ENCODE measurements at regions not wholly inside any gene's neighbourhood (a gene's known extent, or its start where the extent isn't known, plus 50 kb on each side); places are given as distances from the start of the nearest gene placed in this dataset.

- no peaks in the 10 kb centered on the region for H3K9me3 ChIP-seq (ENCODE audit: control insufficient read depth, insufficient read depth, low read length)
- no peaks in the 10 kb centered on the region for H3K27me3 ChIP-seq (ENCODE audit: control insufficient read depth, insufficient read depth, low read length)
- no peaks in the 10 kb centered on the region for H3K4me1 ChIP-seq (ENCODE audit: control insufficient read depth, insufficient read depth, low read length)
- no peaks in the 10 kb centered on the region for H3K36me3 ChIP-seq (ENCODE audit: control insufficient read depth, insufficient read depth, low read length)
- no peak overlapping the region for H3K9ac ChIP-seq (ENCODE audit: low read depth, low read length)
- H3K27ac ChIP-seq (ENCODE audit: low read depth, low read length), result no peak overlapping the region
- H3K4me3 ChIP-seq (ENCODE audit: low read depth, low read length), result no peak overlapping the region
These were observed 115.2 kb upstream of the GABRA2 start for GRCh38 chr4:46505131-46505530.

GRCh38 chr4:46503739-46504138 lies 113.8 kb upstream of the GABRA2 start:
- no peak overlapping the region for H3K4me3 ChIP-seq (ENCODE audit: low read depth, low read length)
- H3K36me3 ChIP-seq (ENCODE audit: control insufficient read depth, insufficient read depth, low read length), result no peaks in the 10 kb centered on the region
- H3K9ac ChIP-seq (ENCODE audit: low read depth, low read length), result no peak overlapping the region
- H3K9me3 ChIP-seq (ENCODE audit: control insufficient read depth, insufficient read depth, low read length), result no peaks in the 10 kb centered on the region
- H3K27me3 ChIP-seq (ENCODE audit: control insufficient read depth, insufficient read depth, low read length), result no peaks in the 10 kb centered on the region
- no peak overlapping the region for H3K27ac ChIP-seq (ENCODE audit: low read depth, low read length)
- H3K4me1 ChIP-seq (ENCODE audit: control insufficient read depth, insufficient read depth, low read length), result no peaks in the 10 kb centered on the region

- Histone ChIP-seq H3K4me1 (ENCODE audit: control insufficient read depth, insufficient read depth, low read length) (peaks cover 28% of the 10 kb centered on the region), H3K27ac (ENCODE audit: low read depth, low read length) (no peak overlapping the region), H3K4me3 (ENCODE audit: low read depth, low read length) (no peak overlapping the region), H3K9ac (ENCODE audit: low read depth, low read length) (no peak overlapping the region), H3K27me3 (ENCODE audit: control insufficient read depth, insufficient read depth, low read length) (no peaks in the 10 kb centered on the region), H3K9me3 (ENCODE audit: control insufficient read depth, insufficient read depth, low read length) (no peaks in the 10 kb centered on the region), H3K36me3 (ENCODE audit: control insufficient read depth, insufficient read depth, low read length) (no peaks in the 10 kb centered on the region)
These were observed 102.5 kb upstream of the GABRA2 start for GRCh38 chr4:46492394-46492793.

GRCh38 chr4:46491455-46491854 lies 101.5 kb upstream of the GABRA2 start:
- no peaks in the 10 kb centered on the region for H3K27me3 ChIP-seq (ENCODE audit: control insufficient read depth, insufficient read depth, low read length)
- H3K9me3 ChIP-seq (ENCODE audit: control insufficient read depth, insufficient read depth, low read length), result no peaks in the 10 kb centered on the region
- H3K36me3 ChIP-seq (ENCODE audit: control insufficient read depth, insufficient read depth, low read length), result no peaks in the 10 kb centered on the region
- no peak overlapping the region for H3K4me3 ChIP-seq (ENCODE audit: low read depth, low read length)
- no peak overlapping the region for H3K9ac ChIP-seq (ENCODE audit: low read depth, low read length)
- peak overlapping the region; percentile 42 for H3K27ac ChIP-seq (ENCODE audit: low read depth, low read length)
- H3K4me1 ChIP-seq (ENCODE audit: control insufficient read depth, insufficient read depth, low read length), result peaks cover 28% of the 10 kb centered on the region

- Histone ChIP-seq H3K4me1 (ENCODE audit: control insufficient read depth, insufficient read depth, low read length) (no peaks in the 10 kb centered on the region), H3K9ac (ENCODE audit: low read depth, low read length) (no peak overlapping the region), H3K4me3 (ENCODE audit: low read depth, low read length) (no peak overlapping the region), H3K36me3 (ENCODE audit: control insufficient read depth, insufficient read depth, low read length) (no peaks in the 10 kb centered on the region), H3K27ac (ENCODE audit: low read depth, low read length) (no peak overlapping the region), H3K27me3 (ENCODE audit: control insufficient read depth, insufficient read depth, low read length) (no peaks in the 10 kb centered on the region), H3K9me3 (ENCODE audit: control insufficient read depth, insufficient read depth, low read length) (no peaks in the 10 kb centered on the region)
These were observed 95.0 kb upstream of the GABRA2 start for GRCh38 chr4:46484881-46485280.

- Histone ChIP-seq H3K9ac (ENCODE audit: low read depth, low read length) (no peak overlapping the region), H3K27me3 (ENCODE audit: control insufficient read depth, insufficient read depth, low read length) (no peaks in the 10 kb centered on the region), H3K9me3 (ENCODE audit: control insufficient read depth, insufficient read depth, low read length) (no peaks in the 10 kb centered on the region), H3K36me3 (ENCODE audit: control insufficient read depth, insufficient read depth, low read length) (no peaks in the 10 kb centered on the region), H3K27ac (ENCODE audit: low read depth, low read length) (no peak overlapping the region), H3K4me3 (ENCODE audit: low read depth, low read length) (no peak overlapping the region), H3K4me1 (ENCODE audit: control insufficient read depth, insufficient read depth, low read length) (no peaks in the 10 kb centered on the region)
These were observed 72.8 kb upstream of the GABRA2 start for GRCh38 chr4:46462733-46463132.

GRCh38 chr4:46459308-46459707 lies 69.4 kb upstream of the GABRA2 start:
- H3K27me3 ChIP-seq (ENCODE audit: control insufficient read depth, insufficient read depth, low read length), result no peaks in the 10 kb centered on the region

GRCh38 chr4:46450556-46450955 lies 60.6 kb upstream of the GABRA2 start:
- H3K9ac ChIP-seq (ENCODE audit: low read depth, low read length), result no peak overlapping the region
- H3K9me3 ChIP-seq (ENCODE audit: control insufficient read depth, insufficient read depth, low read length), result no peaks in the 10 kb centered on the region
- H3K27me3 ChIP-seq (ENCODE audit: control insufficient read depth, insufficient read depth, low read length), result no peaks in the 10 kb centered on the region
- no peak overlapping the region for H3K4me3 ChIP-seq (ENCODE audit: low read depth, low read length)
- H3K27ac ChIP-seq (ENCODE audit: low read depth, low read length), result no peak overlapping the region
- no peaks in the 10 kb centered on the region for H3K4me1 ChIP-seq (ENCODE audit: control insufficient read depth, insufficient read depth, low read length)
- no peaks in the 10 kb centered on the region for H3K36me3 ChIP-seq (ENCODE audit: control insufficient read depth, insufficient read depth, low read length)

More at GRCh38 chr4:46459308-46459707, 69.4 kb upstream of the GABRA2 start:
- H3K4me1 ChIP-seq (ENCODE audit: control insufficient read depth, insufficient read depth, low read length), result no peaks in the 10 kb centered on the region
- no peaks in the 10 kb centered on the region for H3K9me3 ChIP-seq (ENCODE audit: control insufficient read depth, insufficient read depth, low read length)
- H3K4me3 ChIP-seq (ENCODE audit: low read depth, low read length), result no peak overlapping the region
- H3K36me3 ChIP-seq (ENCODE audit: control insufficient read depth, insufficient read depth, low read length), result no peaks in the 10 kb centered on the region
- no peak overlapping the region for H3K27ac ChIP-seq (ENCODE audit: low read depth, low read length)
- no peak overlapping the region for H3K9ac ChIP-seq (ENCODE audit: low read depth, low read length)

GRCh38 chr4:46445710-46446314 lies 55.9 kb upstream of the GABRA2 start:
- H3K4me1 ChIP-seq (ENCODE audit: control insufficient read depth, insufficient read depth, low read length), result no peaks in the 10 kb centered on the region
- H3K9ac ChIP-seq (ENCODE audit: low read depth, low read length), result no peak overlapping the region

GRCh38 chr4:46444318-46445000 lies 54.5 kb upstream of the GABRA2 start:
- Histone ChIP-seq H3K4me1 (ENCODE audit: control insufficient read depth, insufficient read depth, low read length) (no peaks in the 10 kb centered on the region), H3K27ac (ENCODE audit: low read depth, low read length) (no peak overlapping the region), H3K4me3 (ENCODE audit: low read depth, low read length) (no peak overlapping the region), H3K9ac (ENCODE audit: low read depth, low read length) (no peak overlapping the region), H3K36me3 (ENCODE audit: control insufficient read depth, insufficient read depth, low read length) (no peaks in the 10 kb centered on the region), H3K9me3 (ENCODE audit: control insufficient read depth, insufficient read depth, low read length) (no peaks in the 10 kb centered on the region), H3K27me3 (ENCODE audit: control insufficient read depth, insufficient read depth, low read length) (no peaks in the 10 kb centered on the region)

More at GRCh38 chr4:46445710-46446314, 55.9 kb upstream of the GABRA2 start:
- Histone ChIP-seq H3K27me3 (ENCODE audit: control insufficient read depth, insufficient read depth, low read length) (no peaks in the 10 kb centered on the region), H3K9me3 (ENCODE audit: control insufficient read depth, insufficient read depth, low read length) (no peaks in the 10 kb centered on the region), H3K27ac (ENCODE audit: low read depth, low read length) (no peak overlapping the region), H3K4me3 (ENCODE audit: low read depth, low read length) (no peak overlapping the region), H3K36me3 (ENCODE audit: control insufficient read depth, insufficient read depth, low read length) (no peaks in the 10 kb centered on the region)

GRCh38 chr4:46442963-46443362 lies 53.0 kb upstream of the GABRA2 start:
- Histone ChIP-seq H3K9ac (ENCODE audit: low read depth, low read length) (no peak overlapping the region), H3K4me3 (ENCODE audit: low read depth, low read length) (no peak overlapping the region), H3K27ac (ENCODE audit: low read depth, low read length) (no peak overlapping the region), H3K4me1 (ENCODE audit: control insufficient read depth, insufficient read depth, low read length) (no peaks in the 10 kb centered on the region), H3K36me3 (ENCODE audit: control insufficient read depth, insufficient read depth, low read length) (no peaks in the 10 kb centered on the region), H3K9me3 (ENCODE audit: control insufficient read depth, insufficient read depth, low read length) (no peaks in the 10 kb centered on the region), H3K27me3 (ENCODE audit: control insufficient read depth, insufficient read depth, low read length) (no peaks in the 10 kb centered on the region)

All from HUES48 (cell line).